ENCODE measurements at regions not wholly inside any gene's neighbourhood (a gene's known extent, or its start where the extent isn't known, plus 50 kb on each side); places are given as distances from the start of the nearest gene placed in this dataset.

GRCh38 chr7:125876431-125876830, 946.8 kb upstream of the POT1 start:
- no peak for DNase-seq (ENCODE audit: low read depth)
- TF ChIP-seq CTCF (IDR thresholded peaks at IDR 0.05; ENCODE audit: control insufficient read depth, insufficient read depth, low read depth, low read length, missing control alignments) = no peak
- no peak overlapping the region for H3K4me3 ChIP-seq (ENCODE audit: control insufficient read depth, low read depth, low read length)

- no peak for DNase-seq (ENCODE audit: low read depth)
Measured at GRCh38 chr7:125871431-125871830, 941.8 kb upstream of the POT1 start.

GRCh38 chr7:125857606-125858005, 928.0 kb upstream of the POT1 start:
- no peak for TF ChIP-seq CTCF (IDR thresholded peaks at IDR 0.05; ENCODE audit: control insufficient read depth, insufficient read depth, low read depth, low read length, missing control alignments)
- DNase-seq (ENCODE audit: low read depth) = no peak
- H3K4me3 ChIP-seq (ENCODE audit: control insufficient read depth, low read depth, low read length) = no peak overlapping the region

More at GRCh38 chr7:125871431-125871830, 941.8 kb upstream of the POT1 start:
- no peak overlapping the region for H3K4me3 ChIP-seq (ENCODE audit: control insufficient read depth, low read depth, low read length)
- TF ChIP-seq CTCF (IDR thresholded peaks at IDR 0.05; ENCODE audit: control insufficient read depth, insufficient read depth, low read depth, low read length, missing control alignments) = no peak

- DNase-seq (ENCODE audit: low read depth) = no peak
- no peak for TF ChIP-seq CTCF (IDR thresholded peaks at IDR 0.05; ENCODE audit: control insufficient read depth, insufficient read depth, low read depth, low read length, missing control alignments)
- H3K4me3 ChIP-seq (ENCODE audit: control insufficient read depth, low read depth, low read length) = no peak overlapping the region
Measured at GRCh38 chr7:125848157-125848556, 918.5 kb upstream of the POT1 start.

GRCh38 chr7:125847692-125848091, 918.1 kb upstream of the POT1 start:
- TF ChIP-seq CTCF (IDR thresholded peaks at IDR 0.05; ENCODE audit: control insufficient read depth, insufficient read depth, low read depth, low read length, missing control alignments) = no peak
- no peak for DNase-seq (ENCODE audit: low read depth)
- no peak overlapping the region for H3K4me3 ChIP-seq (ENCODE audit: control insufficient read depth, low read depth, low read length)

- no peak for TF ChIP-seq CTCF (IDR thresholded peaks at IDR 0.05; ENCODE audit: control insufficient read depth, insufficient read depth, low read depth, low read length, missing control alignments)
Measured at GRCh38 chr7:125847055-125847454, 917.4 kb upstream of the POT1 start.

DNA sequence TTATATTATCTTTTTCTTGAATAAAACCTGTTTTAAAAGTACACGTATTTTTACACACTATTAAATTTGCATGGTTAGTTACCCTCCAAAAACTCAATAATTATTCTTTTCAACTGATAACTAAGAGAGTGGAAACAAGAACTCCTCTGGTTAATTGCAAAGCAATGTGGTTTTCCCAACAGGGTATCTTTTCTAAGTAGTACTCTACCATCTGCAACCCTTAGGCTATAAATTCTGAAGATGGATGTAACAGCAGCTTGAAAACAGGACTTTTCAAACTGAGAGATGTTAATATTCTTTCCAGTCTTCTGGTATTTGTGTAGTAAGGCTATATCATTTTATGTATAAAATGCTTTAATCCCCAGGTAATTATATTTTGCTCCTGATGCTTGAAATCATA, 916.1 kb upstream of the POT1 start:
- no peak for DNase-seq (ENCODE audit: low read depth)
- no peak overlapping the region for H3K4me3 ChIP-seq (ENCODE audit: control insufficient read depth, low read depth, low read length)
- TF ChIP-seq CTCF (IDR thresholded peaks at IDR 0.05; ENCODE audit: control insufficient read depth, insufficient read depth, low read depth, low read length, missing control alignments) = no peak

More at GRCh38 chr7:125847055-125847454, 917.4 kb upstream of the POT1 start:
- no peak for DNase-seq (ENCODE audit: low read depth)
- no peak overlapping the region for H3K4me3 ChIP-seq (ENCODE audit: control insufficient read depth, low read depth, low read length)

All from AG09309 (cell line).